GM20000 (cell line): ENCODE measurements at regions not wholly inside any gene's neighbourhood (a gene's known extent, or its start where the extent isn't known, plus 50 kb on each side); places are given as distances from the start of the nearest gene placed in this dataset.

Experiments used
- DNase-seq: peaks from one replicate; pipeline ENCODE4 v3.0.0; 2012; ENCODE audit warnings: low spot score
- CTCF ChIP-seq: IDR thresholded peaks from 2 replicates; pipeline ENCODE4 v1.5.1; 2012; ENCODE audit warnings: mild to moderate bottlenecking, control low read depth; ENCODE audit errors: extremely low read depth, missing control alignments

- TF ChIP-seq CTCF, result no peak
Observed at GRCh38 chr4:112752510-112752909, 115.6 kb downstream of the LARP7 start.

GRCh38 chr4:112753333-112753732 is 116.4 kb downstream of the LARP7 start:
- no peak for DNase-seq
- no peak for TF ChIP-seq CTCF

More at GRCh38 chr4:112752510-112752909, 115.6 kb downstream of the LARP7 start:
- no peak for DNase-seq

GRCh38 chr4:112759313-112759712 is 122.4 kb downstream of the LARP7 start:
- no peak for TF ChIP-seq CTCF
- no peak for DNase-seq

GRCh38 chr4:112765317-112765974 is 128.5 kb downstream of the LARP7 start:
- TF ChIP-seq CTCF, result peak; percentile 38
- peak; percentile 54 for DNase-seq

- no peak for TF ChIP-seq CTCF
Observed at GRCh38 chr4:112766422-112766821, 129.5 kb downstream of the LARP7 start.

GRCh38 chr4:112767386-112767785 is 130.4 kb downstream of the LARP7 start:
- no peak for DNase-seq
- TF ChIP-seq CTCF, result no peak

More at GRCh38 chr4:112766422-112766821, 129.5 kb downstream of the LARP7 start:
- DNase-seq, result peak; percentile 37

GRCh38 chr4:112770114-112770513 is 133.2 kb downstream of the LARP7 start:
- TF ChIP-seq CTCF, result no peak
- no peak for DNase-seq
